HEK293 (cell line): ENCODE measurements at regions not wholly inside any gene's neighbourhood (a gene's known extent, or its start where the extent isn't known, plus 50 kb on each side); places are given as distances from the start of the nearest gene placed in this dataset.

Experiments used
- CTCF ChIP-seq: fragments of 450-650 bp; formaldehyde crosslinking; IDR thresholded peaks from 2 replicates; pipeline ENCODE4 v1.5.1; 2016; ENCODE audit warnings: missing biosample characterization, missing genetic modification characterization
- ELK4 ChIP-seq: IDR thresholded peaks from 2 replicates; pipeline ENCODE4 v1.6.1; 2011; ENCODE audit warnings: mild to moderate bottlenecking, low read depth, low read length, borderline replicate concordance
- REST ChIP-seq: fragments of 450-650 bp; formaldehyde crosslinking; IDR thresholded peaks from 2 replicates; pipeline ENCODE4 v1.5.1; 2016; ENCODE audit warnings: missing biosample characterization, missing genetic modification characterization
- ZBTB49 ChIP-seq: fragments of 450-650 bp; formaldehyde crosslinking; IDR thresholded peaks from 2 replicates; pipeline ENCODE4 v1.5.1; 2016; ENCODE audit warnings: missing biosample characterization, missing genetic modification characterization, low read depth
- ZNF148 ChIP-seq: fragments of 450-650 bp; formaldehyde crosslinking; IDR thresholded peaks from 2 replicates; pipeline ENCODE4 v1.5.0; 2017; ENCODE audit warnings: missing biosample characterization, missing genetic modification characterization, borderline replicate concordance
- ZNF24 ChIP-seq: fragments of 450-650 bp; formaldehyde crosslinking; IDR thresholded peaks from 2 replicates; pipeline ENCODE4 v1.5.1; 2016; ENCODE audit warnings: missing biosample characterization, missing genetic modification characterization
- ZNF704 ChIP-seq: fragments of 450-650 bp; formaldehyde crosslinking; IDR thresholded peaks from 2 replicates; pipeline ENCODE4 v1.5.1; 2016; ENCODE audit warnings: missing biosample characterization, missing genetic modification characterization

- no peak for TF ChIP-seq ELK4
- no peak for TF ChIP-seq REST (tag by site-specific recombination)
- no peak for TF ChIP-seq CTCF
- TF ChIP-seq ZNF148, result no peak
- no peak for TF ChIP-seq ZNF24
- TF ChIP-seq ZNF704 (tag by site-specific recombination), result no peak
- TF ChIP-seq ZBTB49, result no peak
Measured at GRCh38 chr11:95695181-95695580, 94.4 kb downstream of the FAM76B start.
